Panc1 (cell line): ENCODE measurements at regions not wholly inside any gene's neighbourhood (a gene's known extent, or its start where the extent isn't known, plus 50 kb on each side); places are given as distances from the start of the nearest gene placed in this dataset.

Experiments
- CTCF ChIP-seq: fragments of 450-650 bp; IDR thresholded peaks from 2 replicates; pipeline ENCODE4 v1.5.1; 2017; ENCODE audit warnings: mild to moderate bottlenecking
- POLR2AphosphoS5 ChIP-seq: IDR thresholded peaks from 2 replicates; pipeline ENCODE4 v1.6.1; 2012; ENCODE audit warnings: mild to moderate bottlenecking, low read depth, low read length, moderate library complexity
- REST ChIP-seq, 2 experiments: IDR thresholded peaks; 2 replicates each; pipeline ENCODE4 v1.6.1; 2011 to 2012; ENCODE audit warnings: low read depth in 2 of 2, control low read depth in 1 of 2, low read length in 1 of 2, mild to moderate bottlenecking in 1 of 2, moderate library complexity in 1 of 2; ENCODE audit not compliant: insufficient read depth in 1 of 2
- SIN3A ChIP-seq: IDR thresholded peaks from 2 replicates; pipeline ENCODE4 v1.6.1; 2012; ENCODE audit warnings: low read depth, mild to moderate bottlenecking, low read length, moderate library complexity, borderline replicate concordance; ENCODE audit not compliant: insufficient read depth

GRCh38 chr7:83857691-83858090 lies 208.8 kb upstream of the SEMA3E start:
- no peak for TF ChIP-seq CTCF
- TF ChIP-seq POLR2AphosphoS5: no peak
- TF ChIP-seq REST (IDR thresholded peaks at IDR 0.05; ENCODE audit: insufficient read depth in 1 of 2, low read depth in 2 of 2, low read length in 1 of 2): no peak
- no peak for TF ChIP-seq SIN3A
